HG03097 (cell line): ENCODE measurements at regions not wholly inside any gene's neighbourhood (a gene's known extent, or its start where the extent isn't known, plus 50 kb on each side); places are given as distances from the start of the nearest gene placed in this dataset.
A peak's percentile ranks its signal among the peaks of the same experiment; 100 is the strongest.

Experiments
- ATAC-seq: cut with Tn5 transposase; IDR thresholded peaks from one replicate; pipeline ENCODE4 v1.9.1; 2021; ENCODE audit not compliant: unreplicated experiment, low FRiP score

GRCh38 chr3:9301091-9301490 is 51.6 kb upstream of the SRGAP3 start:
- ATAC-seq: no peak

DNA sequence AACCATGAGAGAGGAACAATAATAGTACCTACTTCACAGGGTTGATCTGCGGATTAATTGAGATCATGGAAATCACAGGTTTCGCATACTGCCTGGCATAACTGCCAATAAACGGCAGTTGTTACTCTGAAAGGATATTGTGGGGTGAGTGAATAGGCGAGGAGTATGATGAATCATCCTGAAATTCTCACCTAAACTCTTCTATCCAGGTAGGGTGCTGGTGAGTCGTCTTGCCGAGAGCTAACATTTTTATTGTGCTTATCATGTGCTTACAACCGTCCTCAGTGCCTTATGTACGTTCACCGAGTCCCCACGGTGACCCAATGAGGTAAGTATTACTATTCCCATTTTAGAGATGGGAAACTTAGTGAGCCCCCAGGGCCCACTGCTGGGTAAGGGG is 52.4 kb upstream of the SRGAP3 start:
- no peak for ATAC-seq

GRCh38 chr3:9302425-9303181 is 53.2 kb upstream of the SRGAP3 start:
- ATAC-seq: peak; percentile 89

DNA sequence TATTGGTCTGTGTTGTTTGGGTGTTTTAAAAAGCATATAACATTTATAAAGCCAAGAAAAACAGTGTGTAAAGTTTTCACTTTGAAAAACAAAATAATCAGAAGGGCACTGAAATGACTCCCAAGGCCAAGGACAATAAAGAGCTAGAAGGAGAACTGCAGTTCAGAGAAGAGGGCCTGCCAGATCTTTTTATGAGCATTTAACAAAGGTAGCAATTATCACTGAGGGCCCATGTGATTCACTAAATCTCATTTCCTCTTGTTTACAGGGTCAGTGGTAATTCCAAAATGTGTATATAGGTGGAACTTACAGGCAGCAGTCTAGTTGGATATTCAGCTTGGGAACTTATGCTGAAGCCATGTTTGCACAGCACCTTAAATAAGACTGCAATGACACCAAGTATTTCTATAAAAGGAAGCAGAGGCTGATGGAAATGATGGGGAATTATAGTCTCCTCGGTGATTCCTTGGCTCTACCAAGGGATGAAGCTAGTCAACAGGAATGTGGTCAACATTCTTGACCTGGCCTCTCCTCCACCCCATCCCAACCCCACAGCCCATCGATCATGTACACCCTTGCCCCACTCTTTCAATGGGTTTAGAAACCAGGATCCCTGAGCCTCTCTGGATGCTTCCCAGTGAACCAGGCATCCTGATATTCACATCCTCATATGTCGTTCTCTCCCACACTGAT is 54.4 kb upstream of the THUMPD3 start:
- ATAC-seq: no peak

GRCh38 chr3:9310043-9310442 is 52.8 kb upstream of the THUMPD3 start:
- ATAC-seq: no peak

DNA sequence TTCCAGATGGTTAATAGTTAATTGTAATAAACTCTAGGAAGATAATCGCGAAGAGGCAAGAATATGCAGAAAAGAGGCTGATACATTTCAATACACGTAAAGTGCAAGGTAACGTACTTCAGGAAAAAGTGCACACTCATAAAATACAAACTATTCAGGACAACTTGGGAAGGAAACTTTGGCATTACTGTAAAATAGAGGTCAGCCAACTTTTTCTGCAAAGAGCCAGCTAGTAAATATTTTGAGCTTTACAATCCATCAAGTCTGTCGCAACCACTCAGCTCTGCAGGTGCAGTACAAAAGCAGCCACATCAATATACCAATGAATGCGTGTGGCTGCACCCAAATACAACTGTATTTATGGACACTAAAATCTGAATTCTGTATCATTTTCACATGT is 51.6 kb upstream of the THUMPD3 start:
- ATAC-seq: no peak
